IMR-90 (cell line): ENCODE measurements at regions not wholly inside any gene's neighbourhood (a gene's known extent, or its start where the extent isn't known, plus 50 kb on each side); places are given as distances from the start of the nearest gene placed in this dataset.

Experiments used
- ATAC-seq: fragments of 200-7000 bp; cut with Tn5 transposase; 2 replicates; pipeline ENCODE4 v1.9.1; 2020; ENCODE audit warnings: low read depth, mild to moderate bottlenecking, moderate library complexity
- BruUV-seq: library from RNA; stranded (reverse); fragments of 400-500 nt; replicated peaks from 2 replicates; lab custom pipeline; 2021; lab: Mats Ljungman, UMichigan
- CTCF ChIA-PET: fragments of 300-600 bp; formaldehyde crosslinking; extraction: SDS; loops from one replicate; lab custom pipeline; 2021; ENCODE audit warnings: antibody characterized with exemption; lab: Yijun Ruan, JAX
- POLR2A ChIA-PET: fragments of 300-600 bp; sonication (Branson Sonifier 250); formaldehyde crosslinking; loops from one replicate; lab custom pipeline; 2022; ENCODE audit warnings: antibody characterized with exemption; ENCODE audit not compliant: unreplicated experiment; lab: Charles Lee
- DNase-seq: peaks from one replicate; pipeline ENCODE4 v3.0.0; 2013
- H2AFZ ChIP-seq: replicated peaks from 2 replicates; pipeline ENCODE3; 2013; ENCODE audit warnings: low read length, mild to moderate bottlenecking; ENCODE audit not compliant: poor library complexity
- H2AK5ac ChIP-seq: 2 replicates; pipeline ENCODE4 v1.6.1; 2013; ENCODE audit warnings: low read depth, low read length, inconsistent platforms
- H2AK9ac ChIP-seq: replicated peaks from 2 replicates; pipeline ENCODE3; 2013; ENCODE audit warnings: mild to moderate bottlenecking, low read depth, low read length, moderate library complexity; ENCODE audit not compliant: poor library complexity
- H2BK120ac ChIP-seq: 2 replicates; pipeline ENCODE4 v1.6.1; 2013; ENCODE audit warnings: low read depth, low read length, inconsistent platforms
- H2BK15ac ChIP-seq: 3 replicates; pipeline ENCODE4 v1.6.1; 2013; ENCODE audit warnings: low read depth, low read length, inconsistent platforms
- H2BK20ac ChIP-seq: 2 replicates; pipeline ENCODE4 v1.6.1; 2013; ENCODE audit warnings: low read depth, mild to moderate bottlenecking, inconsistent platforms, low read length, moderate library complexity
- H2BK5ac ChIP-seq: 2 replicates; pipeline ENCODE4 v1.6.1; 2013; ENCODE audit warnings: mild to moderate bottlenecking, low read depth, low read length, inconsistent platforms; ENCODE audit not compliant: poor library complexity, severe bottlenecking
- H3K14ac ChIP-seq: replicated peaks from 2 replicates; pipeline ENCODE4 v1.6.1; 2013; ENCODE audit warnings: low read depth, low read length, inconsistent platforms
- H3K18ac ChIP-seq: 2 replicates; pipeline ENCODE4 v1.6.1; 2013; ENCODE audit warnings: low read depth, low read length, control low read depth
- H3K23ac ChIP-seq: 2 replicates; pipeline ENCODE4 v1.6.1; 2013; ENCODE audit warnings: low read depth, low read length, inconsistent platforms
- H3K27ac ChIP-seq: 2 replicates; pipeline ENCODE4 v1.5.1; 2013; ENCODE audit warnings: mild to moderate bottlenecking, control low read depth, low read length; ENCODE audit not compliant: insufficient read depth
- H3K27me3 ChIP-seq: 2 replicates; pipeline ENCODE4 v1.6.1; 2013; ENCODE audit warnings: low read length; ENCODE audit not compliant: control insufficient read depth, insufficient read depth
- H3K36me3 ChIP-seq: 2 replicates; pipeline ENCODE4 v1.6.1; 2013; ENCODE audit warnings: low read length, mixed read lengths; ENCODE audit not compliant: control insufficient read depth, insufficient read depth
- H3K4ac ChIP-seq: 2 replicates; pipeline ENCODE4 v1.6.1; 2013; ENCODE audit warnings: low read depth, low read length, inconsistent platforms
- H3K4me1 ChIP-seq: 2 replicates; pipeline ENCODE4 v1.6.1; 2013; ENCODE audit warnings: low read length, mixed read lengths; ENCODE audit not compliant: control insufficient read depth, insufficient read depth
- H3K4me2 ChIP-seq: 2 replicates; pipeline ENCODE4 v1.6.1; 2013; ENCODE audit warnings: low read depth, mild to moderate bottlenecking, control low read depth, low read length, moderate library complexity
- H3K4me3 ChIP-seq: 2 replicates; pipeline ENCODE4 v1.5.1; 2013; ENCODE audit warnings: low read depth, mild to moderate bottlenecking, control low read depth, low read length, moderate library complexity; ENCODE audit not compliant: insufficient read depth
- H3K56ac ChIP-seq: 2 replicates; pipeline ENCODE4 v1.6.1; 2013; ENCODE audit warnings: low read length, inconsistent platforms; ENCODE audit not compliant: insufficient read depth; ENCODE audit errors: extremely low read depth
- H3K79me1 ChIP-seq, 2 experiments: 2 replicates each; pipeline ENCODE4 v1.6.1; 2013; ENCODE audit warnings: low read length in 2 of 2, inconsistent platforms in 1 of 2, low read depth in 1 of 2
- H3K9ac ChIP-seq: 2 replicates; pipeline ENCODE4 v1.6.1; 2013; ENCODE audit warnings: low read depth, low read length, control low read depth
- H3K9me1 ChIP-seq: 2 replicates; pipeline ENCODE4 v1.6.1; 2013; ENCODE audit warnings: low read length, inconsistent platforms; ENCODE audit not compliant: insufficient read depth
- H3K9me3 ChIP-seq: 2 replicates; pipeline ENCODE4 v1.6.1; 2013; ENCODE audit warnings: low read length; ENCODE audit not compliant: control insufficient read depth, insufficient read depth
- H4K20me1 ChIP-seq: 2 replicates; pipeline ENCODE4 v1.6.1; 2013; ENCODE audit warnings: low read length, inconsistent platforms; ENCODE audit not compliant: insufficient read depth
- H4K5ac ChIP-seq: 2 replicates; pipeline ENCODE4 v1.6.1; 2013; ENCODE audit warnings: mild to moderate bottlenecking, low read depth, low read length, control low read depth
- H4K8ac ChIP-seq, 2 experiments: 2 replicates each; pipeline ENCODE4 v1.6.1; 2013; ENCODE audit warnings: low read depth in 2 of 2, low read length in 2 of 2, control low read depth in 1 of 2, inconsistent platforms in 1 of 2
- H4K91ac ChIP-seq: 2 replicates; pipeline ENCODE4 v1.6.1; 2013; ENCODE audit warnings: low read depth, low read length, inconsistent platforms; ENCODE audit not compliant: insufficient read depth
- BHLHE40 ChIP-seq: fragments of 150-350 bp; IDR thresholded peaks from 2 replicates; pipeline ENCODE4 v1.6.1; 2016; ENCODE audit warnings: mild to moderate bottlenecking, low read depth, low read length
- CEBPB ChIP-seq: IDR thresholded peaks from 2 replicates; pipeline ENCODE4 v1.6.1; 2012; ENCODE audit warnings: low read depth, low read length, improper control_type of control experiment
- CHD1 ChIP-seq: IDR thresholded peaks from 2 replicates; pipeline ENCODE4 v1.6.1; 2012; ENCODE audit warnings: low read depth, low read length, improper control_type of control experiment
- FOS ChIP-seq: fragments of 150-350 bp; IDR thresholded peaks from 2 replicates; pipeline ENCODE4 v1.6.1; 2016; ENCODE audit warnings: low read depth, low read length
- MAFK ChIP-seq: IDR thresholded peaks from 2 replicates; pipeline ENCODE4 v1.6.1; 2012; ENCODE audit warnings: low read depth, low read length, improper control_type of control experiment
- MAZ ChIP-seq: IDR thresholded peaks from 2 replicates; pipeline ENCODE4 v1.6.1; 2012; ENCODE audit warnings: low read depth, mild to moderate bottlenecking, low read length, improper control_type of control experiment, moderate library complexity, borderline replicate concordance
- MXI1 ChIP-seq: IDR thresholded peaks from 2 replicates; pipeline ENCODE4 v1.6.1; 2012; ENCODE audit warnings: low read depth, mild to moderate bottlenecking, low read length, moderate library complexity, borderline replicate concordance
- NFE2L2 ChIP-seq: fragments of 150-350 bp; IDR thresholded peaks from 2 replicates; pipeline ENCODE4 v1.6.1; 2016; ENCODE audit warnings: low read depth, mild to moderate bottlenecking, low read length
- POLR2A ChIP-seq: IDR thresholded peaks from 2 replicates; pipeline ENCODE4 v1.6.1; 2012; ENCODE audit warnings: mild to moderate bottlenecking, low read depth, low read length
- RAD21 ChIP-seq: IDR thresholded peaks from 2 replicates; pipeline ENCODE4 v1.6.1; 2012; ENCODE audit warnings: low read length, improper control_type of control experiment
- RCOR1 ChIP-seq: IDR thresholded peaks from 2 replicates; pipeline ENCODE4 v1.6.1; 2012; ENCODE audit warnings: mild to moderate bottlenecking, low read length, improper control_type of control experiment; ENCODE audit not compliant: insufficient replicate concordance
- RFX5 ChIP-seq: IDR thresholded peaks from 2 replicates; pipeline ENCODE4 v1.8.0; 2012; ENCODE audit warnings: low read depth, mild to moderate bottlenecking, low read length, moderate library complexity
- SMC3 ChIP-seq: fragments of 150-350 bp; IDR thresholded peaks from 2 replicates; pipeline ENCODE4 v1.6.1; 2016; ENCODE audit warnings: low read depth, mild to moderate bottlenecking, antibody characterized with exemption, low read length, moderate library complexity
- WGBS, 2 experiments: methylation state at CpG; one replicate each; pipeline versions ENCODE4 v1.1.5 to v1.1.7; 2013; ENCODE audit warnings: missing lambda C conversion rate in 2 of 2; ENCODE audit not compliant: insufficient read length in 1 of 2; ENCODE audit errors: extremely low coverage in 2 of 2; 5-methylcytosine and 5-hydroxymethylcytosine counted together
- dilution Hi-C: fragments of 300-500 bp; cut with HindIII; formaldehyde crosslinking; loops from one replicate; pipeline ENCODE4 v1.14.3; 2018; ENCODE audit warnings: low sequenced_read_pairs; ENCODE audit not compliant: unreplicated experiment
- in situ Hi-C: fragments of 300-500 bp; cut with MboI; formaldehyde crosslinking; loops from 3 replicates; pipeline ENCODE4 v1.14.3; 2019; ENCODE audit warnings: low sequenced_read_pairs, inconsistent platforms, mixed read lengths
- intact Hi-C: fragments of 100-400 bp; cut with micrococcal nuclease; formaldehyde crosslinking; loops from 2 replicates; pipeline ENCODE4 v1.10.0; 2022
- TF ChIP-seq, protein P1 (sequence below): conservative IDR thresholded peaks from 2 replicates; pipeline ENCODE4 v1.5.1; 2012; ENCODE audit warnings: mild to moderate bottlenecking, low read depth, low read length, improper control_type of control experiment
- TF ChIP-seq, protein P2 (sequence below): fragments of 150-350 bp; IDR thresholded peaks from 2 replicates; pipeline ENCODE4 v1.6.1; 2016; ENCODE audit warnings: low read depth, mild to moderate bottlenecking, low read length, moderate library complexity, borderline replicate concordance
- TF ChIP-seq, protein P3 (sequence below): fragments of 150-350 bp; IDR thresholded peaks from 2 replicates; pipeline ENCODE4 v1.6.1; 2017; ENCODE audit warnings: mild to moderate bottlenecking, antibody characterized with exemption, low read length, low read depth

DNA sequence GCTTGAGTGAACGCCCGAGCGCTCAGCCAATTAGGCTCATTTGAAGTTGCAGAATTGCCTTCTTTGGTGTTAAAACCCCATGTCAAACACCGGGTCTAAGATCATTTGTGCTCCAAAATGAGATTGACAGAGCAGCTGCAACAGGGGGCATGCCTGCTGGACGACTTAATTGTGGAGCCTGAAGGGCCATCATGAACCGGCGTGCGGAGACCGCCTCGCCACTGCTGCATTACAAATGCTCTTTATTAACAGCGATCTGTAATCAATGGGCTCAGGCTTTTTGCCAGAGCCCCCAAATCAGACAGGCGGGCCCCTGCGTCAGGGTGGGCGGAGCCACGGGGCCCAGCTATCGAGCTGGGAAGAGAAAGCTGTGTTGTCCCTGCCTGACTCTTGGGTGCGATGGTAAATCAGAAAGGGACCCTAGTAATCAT is 183.2 kb downstream of the SIM1 start:
- Histone ChIP-seq H3K27ac (no peak overlapping the region), H2BK15ac (peak overlapping the region; percentile 18; the same call in 1 of the 3 replicates), H2BK5ac (no peak overlapping the region), H3K9me3 (no peaks in the 10 kb centered on the region), H3K9me1 (0 out of 2 replicates have a peak, but pooled peaks cover 2% of the 10 kb centered on the region), H3K4me2 (peak overlapping the region; percentile 48; the same call in 1 of the 2 replicates), H3K79me1 (no peaks in the 10 kb centered on the region), H2BK120ac (peak overlapping the region; percentile 56), H3K56ac (peak overlapping the region; percentile 10; the same call in 1 of the 2 replicates), H3K14ac (no peak overlapping the region), H4K91ac (0 out of 2 replicates have a peak overlapping the region, but pooled peaks have one; percentile 28), H2AFZ (peak overlapping the region; percentile 91), H4K5ac (no peak overlapping the region), H4K8ac (peak overlapping the region; percentile 6 to 80; a peak in 3 of 4 replicates), H3K23ac (peak overlapping the region; percentile 37; the same call in 1 of the 2 replicates), H3K36me3 (no peaks in the 10 kb centered on the region), H2AK5ac (0 out of 2 replicates have a peak overlapping the region, but pooled peaks have one; percentile 6), H3K4ac (peak overlapping the region; percentile 33), H3K18ac (no peak overlapping the region), H3K4me3 (no peak overlapping the region; the same call in 1 of the 2 replicates), H3K4me1 (no peaks in the 10 kb centered on the region; the same call in 1 of the 2 replicates), H4K20me1 (no peaks in the 10 kb centered on the region), H3K27me3 (no peaks in the 10 kb centered on the region), H3K9ac (peak overlapping the region; percentile 9; the same call in 1 of the 2 replicates), H2BK20ac (peak overlapping the region; percentile 61), H2AK9ac (peak overlapping the region; percentile 73)
- TF ChIP-seq RAD21 = no peak
- TF ChIP-seq, protein P1, sequence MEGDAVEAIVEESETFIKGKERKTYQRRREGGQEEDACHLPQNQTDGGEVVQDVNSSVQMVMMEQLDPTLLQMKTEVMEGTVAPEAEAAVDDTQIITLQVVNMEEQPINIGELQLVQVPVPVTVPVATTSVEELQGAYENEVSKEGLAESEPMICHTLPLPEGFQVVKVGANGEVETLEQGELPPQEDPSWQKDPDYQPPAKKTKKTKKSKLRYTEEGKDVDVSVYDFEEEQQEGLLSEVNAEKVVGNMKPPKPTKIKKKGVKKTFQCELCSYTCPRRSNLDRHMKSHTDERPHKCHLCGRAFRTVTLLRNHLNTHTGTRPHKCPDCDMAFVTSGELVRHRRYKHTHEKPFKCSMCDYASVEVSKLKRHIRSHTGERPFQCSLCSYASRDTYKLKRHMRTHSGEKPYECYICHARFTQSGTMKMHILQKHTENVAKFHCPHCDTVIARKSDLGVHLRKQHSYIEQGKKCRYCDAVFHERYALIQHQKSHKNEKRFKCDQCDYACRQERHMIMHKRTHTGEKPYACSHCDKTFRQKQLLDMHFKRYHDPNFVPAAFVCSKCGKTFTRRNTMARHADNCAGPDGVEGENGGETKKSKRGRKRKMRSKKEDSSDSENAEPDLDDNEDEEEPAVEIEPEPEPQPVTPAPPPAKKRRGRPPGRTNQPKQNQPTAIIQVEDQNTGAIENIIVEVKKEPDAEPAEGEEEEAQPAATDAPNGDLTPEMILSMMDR = no peak
- no peak for TF ChIP-seq CHD1
- TF ChIP-seq, protein P2, sequence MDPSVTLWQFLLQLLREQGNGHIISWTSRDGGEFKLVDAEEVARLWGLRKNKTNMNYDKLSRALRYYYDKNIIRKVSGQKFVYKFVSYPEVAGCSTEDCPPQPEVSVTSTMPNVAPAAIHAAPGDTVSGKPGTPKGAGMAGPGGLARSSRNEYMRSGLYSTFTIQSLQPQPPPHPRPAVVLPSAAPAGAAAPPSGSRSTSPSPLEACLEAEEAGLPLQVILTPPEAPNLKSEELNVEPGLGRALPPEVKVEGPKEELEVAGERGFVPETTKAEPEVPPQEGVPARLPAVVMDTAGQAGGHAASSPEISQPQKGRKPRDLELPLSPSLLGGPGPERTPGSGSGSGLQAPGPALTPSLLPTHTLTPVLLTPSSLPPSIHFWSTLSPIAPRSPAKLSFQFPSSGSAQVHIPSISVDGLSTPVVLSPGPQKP = no peak
- no peak for TF ChIP-seq MAZ
- TF ChIP-seq BHLHE40 = no peak
- TF ChIP-seq FOS = no peak
- no peak for TF ChIP-seq RCOR1
- TF ChIP-seq MAFK = no peak
- TF ChIP-seq NFE2L2 = no peak
- TF ChIP-seq, protein P3, sequence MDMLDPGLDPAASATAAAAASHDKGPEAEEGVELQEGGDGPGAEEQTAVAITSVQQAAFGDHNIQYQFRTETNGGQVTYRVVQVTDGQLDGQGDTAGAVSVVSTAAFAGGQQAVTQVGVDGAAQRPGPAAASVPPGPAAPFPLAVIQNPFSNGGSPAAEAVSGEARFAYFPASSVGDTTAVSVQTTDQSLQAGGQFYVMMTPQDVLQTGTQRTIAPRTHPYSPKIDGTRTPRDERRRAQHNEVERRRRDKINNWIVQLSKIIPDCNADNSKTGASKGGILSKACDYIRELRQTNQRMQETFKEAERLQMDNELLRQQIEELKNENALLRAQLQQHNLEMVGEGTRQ = no peak
- TF ChIP-seq CEBPB = no peak
- no peak for TF ChIP-seq SMC3
- no peak for TF ChIP-seq POLR2A
- no peak for TF ChIP-seq RFX5
- no peak for TF ChIP-seq MXI1
- intact Hi-C loops = no loop called here
- CTCF ChIA-PET = no interaction called here
- DNase-seq (no peak), ATAC-seq (peak; percentile 67)
- no TSS peak for BruUV-seq
- POLR2A ChIA-PET = no interaction called here
- in situ Hi-C loops = no loop called here
- WGBS, 2 experiments = 0% methylated on average over 1 of the region's 17 CpGs; no CpG with 5 or more reads in 1 of the 2 experiments
- dilution Hi-C loops = no loop called here
